HepG2 (cell line): ENCODE measurements at regions not wholly inside any gene's neighbourhood (a gene's known extent, or its start where the extent isn't known, plus 50 kb on each side); places are given as distances from the start of the nearest gene placed in this dataset.

ENCODE experiments used
- ATAC-seq: fragments of 200-7000 bp; cut with Tn5 transposase; 3 replicates; pipeline ENCODE4 v1.9.1; 2020; ENCODE audit warnings: mild to moderate bottlenecking, moderate library complexity
- BruUV-seq: library from RNA; stranded (reverse); fragments of 400-500 nt; replicated peaks from 2 replicates; lab custom pipeline; 2021; lab: Mats Ljungman, UMichigan
- CTCF ChIA-PET: fragments of 300-600 bp; formaldehyde crosslinking; extraction: SDS; loops from one replicate; lab custom pipeline; 2021; ENCODE audit warnings: low total read pairs, inconsistent platforms, low intra/inter-chr PET ratio; lab: Yijun Ruan, JAX
- POLR2A ChIA-PET: fragments of 350-600 bp; sonication (Branson Sonifier 250); formaldehyde crosslinking; loops from one replicate; lab custom pipeline; 2020; ENCODE audit warnings: antibody characterized with exemption, inconsistent platforms; lab: Yijun Ruan, JAX
- DNase-seq: peaks from one replicate; pipeline ENCODE4 v3.0.0-alpha.2; 2015; ENCODE audit warnings: low spot score
- FAIRE-seq: peaks from 3 replicates; lab custom pipeline; 2011; peaks lifted over from hg19 to GRCh38; lab: Jason Lieb, UNC
- H2AFZ ChIP-seq: one replicate; pipeline ENCODE4 v1.6.1; 2011; ENCODE audit warnings: low read length, inconsistent platforms
- H3K27ac ChIP-seq: fragments of 300-600 bp; 3 replicates; pipeline ENCODE4 v1.8.0; 2011; ENCODE audit warnings: mixed run types, mild to moderate bottlenecking, mixed read lengths, low read length, inconsistent platforms; ENCODE audit not compliant: insufficient read depth; ENCODE audit errors: extremely low read length
- H3K27me3 ChIP-seq, 2 experiments: fragments of 200-600 bp in 1 of 2; 2 replicates in 1 of 2; 3 replicates in 1 of 2; pipeline versions ENCODE4 v1.6.0 to v1.8.0; 2011; ENCODE audit warnings: low read length in 2 of 2, mild to moderate bottlenecking in 2 of 2, moderate library complexity in 2 of 2, inconsistent platforms in 1 of 2; ENCODE audit not compliant: insufficient read depth in 2 of 2, control insufficient read depth in 1 of 2
- H3K36me3 ChIP-seq, 2 experiments: fragments of 200-600 bp in 1 of 2; replicated peaks in 1 of 2; 2 replicates in 1 of 2; 3 replicates in 1 of 2; pipeline versions ENCODE4 v1.5.1 to v1.8.0; 2011; ENCODE audit warnings: low read length in 2 of 2, inconsistent platforms in 1 of 2; ENCODE audit not compliant: insufficient read depth in 2 of 2, control insufficient read depth in 1 of 2
- H3K4me1 ChIP-seq: 2 replicates; pipeline ENCODE4 v1.5.1; 2012; ENCODE audit warnings: low read length, inconsistent platforms; ENCODE audit not compliant: insufficient read depth
- H3K4me2 ChIP-seq: 2 replicates; pipeline ENCODE4 v1.6.0; 2011; ENCODE audit warnings: low read depth, low read length, inconsistent platforms
- H3K4me3 ChIP-seq, 3 experiments: fragments of 200-600 bp in 1 of 3; sonication (generic), shearing (Covaris generic) in 1 of 3; replicated peaks in 1 of 3; 2 replicates each; pipeline ENCODE4 v1.5.1; 2011 to 2016; ENCODE audit warnings: low read length in 3 of 3, inconsistent platforms in 2 of 3, low read depth in 2 of 3, mild to moderate bottlenecking in 2 of 3, control low read depth in 1 of 3, mixed read lengths in 1 of 3; ENCODE audit not compliant: insufficient read depth in 1 of 3
- H3K79me2 ChIP-seq: one replicate; pipeline ENCODE4 v1.6.1; 2011; ENCODE audit warnings: low read length, inconsistent platforms; ENCODE audit not compliant: insufficient read depth
- H3K9ac ChIP-seq: 2 replicates; pipeline ENCODE4 v1.6.0; 2011; ENCODE audit warnings: mild to moderate bottlenecking, low read depth, low read length, inconsistent platforms; ENCODE audit not compliant: insufficient read depth
- H3K9me3 ChIP-seq: 2 replicates; pipeline ENCODE4 v1.5.1; 2012; ENCODE audit warnings: mild to moderate bottlenecking, low read length
- H4K20me1 ChIP-seq: 2 replicates; pipeline ENCODE4 v1.6.0; 2011; ENCODE audit warnings: inconsistent platforms, mild to moderate bottlenecking, low read length, moderate library complexity; ENCODE audit not compliant: insufficient read depth
- ATF1 ChIP-seq: IDR thresholded peaks from 2 replicates; pipeline ENCODE4 v1.6.1; 2016; ENCODE audit warnings: mild to moderate bottlenecking, control low read depth
- BHLHE40 ChIP-seq: IDR thresholded peaks from 2 replicates; pipeline ENCODE4 v1.6.1; 2011; ENCODE audit warnings: low read length, improper control_type of control experiment
- DZIP1 ChIP-seq: sonication (generic); formaldehyde crosslinking; IDR thresholded peaks from 2 replicates; pipeline ENCODE4 v1.5.0; 2020; ENCODE audit warnings: mild to moderate bottlenecking, missing genetic modification reagents
- GTF2F1 ChIP-seq: fragments of 150-350 bp; IDR thresholded peaks from 2 replicates; pipeline ENCODE4 v1.6.1; 2014; ENCODE audit warnings: low read length
- HMG20B ChIP-seq: conservative IDR thresholded peaks from 2 replicates; pipeline ENCODE4 v1.6.1; 2016; ENCODE audit warnings: missing genetic modification reagents, missing compliant biosample characterization
- RAD21 ChIP-seq: fragments of 450-650 bp; formaldehyde crosslinking; IDR thresholded peaks from 2 replicates; pipeline ENCODE4 v1.5.0; 2020; ENCODE audit warnings: mild to moderate bottlenecking
- RFX1 ChIP-seq: fragments of 450-650 bp; IDR thresholded peaks from 2 replicates; pipeline ENCODE4 v1.6.1; 2017
- SMARCC2 ChIP-seq: fragments of 450-650 bp; IDR thresholded peaks from 2 replicates; pipeline ENCODE4 v1.6.1; 2017; ENCODE audit warnings: antibody characterized with exemption, mild to moderate bottlenecking
- SOX13 ChIP-seq, 3 experiments: fragments of 450-650 bp in 1 of 3; sonication (generic) in 1 of 3; formaldehyde crosslinking in 1 of 3; IDR thresholded peaks in 2 of 3; conservative IDR thresholded peaks in 1 of 3; 2 replicates each; pipeline versions ENCODE4 v1.5.0 to v1.6.1; 2016 to 2020; ENCODE audit warnings: antibody characterized with exemption in 1 of 3, mild to moderate bottlenecking in 1 of 3, missing compliant biosample characterization in 1 of 3, missing genetic modification reagents in 1 of 3, moderate library complexity in 1 of 3
- ZBTB25 ChIP-seq: IDR thresholded peaks from 2 replicates; pipeline ENCODE4 v1.6.1; 2018; ENCODE audit warnings: missing genetic modification reagents
- ZNF234 ChIP-seq: sonication (generic); formaldehyde crosslinking; conservative IDR thresholded peaks from 2 replicates; pipeline ENCODE4 v1.5.1; 2020; ENCODE audit warnings: mild to moderate bottlenecking, missing genetic modification reagents
- WGBS: methylation state at CpG from one replicate; pipeline ENCODE4 v1.1.6; 2017; ENCODE audit warnings: low lambda C conversion rate; 5-methylcytosine and 5-hydroxymethylcytosine counted together
- in situ Hi-C: cut with HindIII; loops from 2 replicates; pipeline ENCODE4 v1.10.0; 2017; ENCODE audit warnings: low pct_unique_long_range_greater_than_20kb; ENCODE audit not compliant: extremely low pct_ligation_motif_present
- intact Hi-C: fragments of 100-400 bp; cut with micrococcal nuclease; formaldehyde crosslinking; loops from one replicate; pipeline ENCODE4 v1.10.0; 2022; ENCODE audit not compliant: unreplicated experiment
- TF ChIP-seq, protein P1 (sequence below): sonication (generic); formaldehyde crosslinking; IDR thresholded peaks from 2 replicates; pipeline ENCODE4 v1.5.0; 2020; ENCODE audit warnings: mild to moderate bottlenecking, missing genetic modification reagents, borderline replicate concordance
- TF ChIP-seq, protein P2 (sequence below): sonication (generic); formaldehyde crosslinking; IDR thresholded peaks from 2 replicates; pipeline ENCODE4 v1.4.0; 2020; ENCODE audit warnings: missing genetic modification reagents
- TF ChIP-seq, protein P3 (sequence below): sonication (generic); formaldehyde crosslinking; IDR thresholded peaks from 2 replicates; pipeline ENCODE4 v1.5.0; 2020; ENCODE audit warnings: mild to moderate bottlenecking, low read depth, missing genetic modification reagents, borderline replicate concordance

- TF ChIP-seq, protein P1, sequence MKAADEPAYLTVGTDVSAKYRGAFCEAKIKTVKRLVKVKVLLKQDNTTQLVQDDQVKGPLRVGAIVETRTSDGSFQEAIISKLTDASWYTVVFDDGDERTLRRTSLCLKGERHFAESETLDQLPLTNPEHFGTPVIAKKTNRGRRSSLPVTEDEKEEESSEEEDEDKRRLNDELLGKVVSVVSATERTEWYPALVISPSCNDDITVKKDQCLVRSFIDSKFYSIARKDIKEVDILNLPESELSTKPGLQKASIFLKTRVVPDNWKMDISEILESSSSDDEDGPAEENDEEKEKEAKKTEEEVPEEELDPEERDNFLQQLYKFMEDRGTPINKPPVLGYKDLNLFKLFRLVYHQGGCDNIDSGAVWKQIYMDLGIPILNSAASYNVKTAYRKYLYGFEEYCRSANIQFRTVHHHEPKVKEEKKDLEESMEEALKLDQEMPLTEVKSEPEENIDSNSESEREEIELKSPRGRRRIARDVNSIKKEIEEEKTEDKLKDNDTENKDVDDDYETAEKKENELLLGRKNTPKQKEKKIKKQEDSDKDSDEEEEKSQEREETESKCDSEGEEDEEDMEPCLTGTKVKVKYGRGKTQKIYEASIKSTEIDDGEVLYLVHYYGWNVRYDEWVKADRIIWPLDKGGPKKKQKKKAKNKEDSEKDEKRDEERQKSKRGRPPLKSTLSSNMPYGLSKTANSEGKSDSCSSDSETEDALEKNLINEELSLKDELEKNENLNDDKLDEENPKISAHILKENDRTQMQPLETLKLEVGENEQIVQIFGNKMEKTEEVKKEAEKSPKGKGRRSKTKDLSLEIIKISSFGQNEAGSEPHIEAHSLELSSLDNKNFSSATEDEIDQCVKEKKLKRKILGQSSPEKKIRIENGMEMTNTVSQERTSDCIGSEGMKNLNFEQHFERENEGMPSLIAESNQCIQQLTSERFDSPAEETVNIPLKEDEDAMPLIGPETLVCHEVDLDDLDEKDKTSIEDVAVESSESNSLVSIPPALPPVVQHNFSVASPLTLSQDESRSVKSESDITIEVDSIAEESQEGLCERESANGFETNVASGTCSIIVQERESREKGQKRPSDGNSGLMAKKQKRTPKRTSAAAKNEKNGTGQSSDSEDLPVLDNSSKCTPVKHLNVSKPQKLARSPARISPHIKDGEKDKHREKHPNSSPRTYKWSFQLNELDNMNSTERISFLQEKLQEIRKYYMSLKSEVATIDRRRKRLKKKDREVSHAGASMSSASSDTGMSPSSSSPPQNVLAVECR = no peak
- TF ChIP-seq SOX13 (IDR thresholded peaks at IDR 0.05) (no peak), SOX13 (CRISPR knock-in tag; conservative IDR thresholded peaks at IDR 0.05 in 1 of 2, IDR thresholded peaks at IDR 0.05 in 1 of 2) (no peak), RFX1 (no peak), SMARCC2 (no peak)
- TF ChIP-seq, protein P2, sequence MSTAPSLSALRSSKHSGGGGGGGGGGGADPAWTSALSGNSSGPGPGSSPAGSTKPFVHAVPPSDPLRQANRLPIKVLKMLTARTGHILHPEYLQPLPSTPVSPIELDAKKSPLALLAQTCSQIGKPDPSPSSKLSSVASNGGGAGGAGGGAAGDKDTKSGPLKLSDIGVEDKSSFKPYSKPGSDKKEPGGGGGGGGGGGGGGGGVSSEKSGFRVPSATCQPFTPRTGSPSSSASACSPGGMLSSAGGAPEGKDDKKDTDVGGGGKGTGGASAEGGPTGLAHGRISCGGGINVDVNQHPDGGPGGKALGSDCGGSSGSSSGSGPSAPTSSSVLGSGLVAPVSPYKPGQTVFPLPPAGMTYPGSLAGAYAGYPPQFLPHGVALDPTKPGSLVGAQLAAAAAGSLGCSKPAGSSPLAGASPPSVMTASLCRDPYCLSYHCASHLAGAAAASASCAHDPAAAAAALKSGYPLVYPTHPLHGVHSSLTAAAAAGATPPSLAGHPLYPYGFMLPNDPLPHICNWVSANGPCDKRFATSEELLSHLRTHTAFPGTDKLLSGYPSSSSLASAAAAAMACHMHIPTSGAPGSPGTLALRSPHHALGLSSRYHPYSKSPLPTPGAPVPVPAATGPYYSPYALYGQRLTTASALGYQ (CRISPR knock-in tag) = no peak
Observed at GRCh38 chr13:39881887-39882286, 226.4 kb downstream of the COG6 start (continued).

DNA sequence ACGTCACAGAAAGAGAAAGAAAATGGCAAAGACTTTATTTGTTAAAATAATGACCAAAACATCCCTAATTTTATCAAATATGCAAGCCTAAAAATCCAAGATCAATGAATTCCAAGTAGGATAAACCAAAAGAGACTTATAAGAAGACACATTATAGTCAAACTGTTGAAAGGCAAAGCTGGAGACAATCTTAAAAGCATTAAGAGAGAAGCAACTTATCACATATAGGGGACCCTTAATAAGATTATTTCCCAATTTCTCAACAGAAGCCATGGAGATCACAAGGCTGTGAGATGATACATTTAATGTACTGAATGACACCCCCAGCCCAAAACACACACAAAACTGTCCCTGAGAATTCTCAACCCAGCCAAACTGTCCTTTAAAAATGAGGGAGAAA, 228.7 kb downstream of the COG6 start:
- POLR2A ChIA-PET = no interaction called here
- H3K4me1 ChIP-seq = no peaks in the 10 kb centered on the region
- WGBS = 0% methylated on average over 1 of the region's 1 CpG
- TF ChIP-seq HMG20B (CRISPR knock-in tag) (no peak), RAD21 (CRISPR knock-in tag) (no peak), ATF1 (no peak), ZBTB25 (CRISPR knock-in tag) (no peak), ZNF234 (CRISPR knock-in tag) (no peak), BHLHE40 (no peak), DZIP1 (CRISPR knock-in tag) (no peak), GTF2F1 (no peak)
- TF ChIP-seq, protein P3, sequence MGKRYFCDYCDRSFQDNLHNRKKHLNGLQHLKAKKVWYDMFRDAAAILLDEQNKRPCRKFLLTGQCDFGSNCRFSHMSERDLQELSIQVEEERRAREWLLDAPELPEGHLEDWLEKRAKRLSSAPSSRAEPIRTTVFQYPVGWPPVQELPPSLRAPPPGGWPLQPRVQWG (CRISPR knock-in tag) = no peak

More for the DNA sequence above, 228.7 kb downstream of the COG6 start:
- Histone ChIP-seq H3K27ac (no peak overlapping the region), H2AFZ (no peak overlapping the region), H3K79me2 (no peaks in the 10 kb centered on the region), H3K4me2 (no peak overlapping the region), H3K4me3 (no peak overlapping the region), H3K36me3 (no peaks in the 10 kb centered on the region), H3K9ac (no peak overlapping the region), H3K9me3 (peaks cover 15% of the 10 kb centered on the region; the same call in 1 of the 2 replicates), H4K20me1 (no peaks in the 10 kb centered on the region), H3K27me3 (no peaks in the 10 kb centered on the region)
- intact Hi-C loops = no loop called here
- no peak for DNase-seq
- no TSS peak for BruUV-seq
- ATAC-seq = no peak
- CTCF ChIA-PET = no interaction called here
- no peak for FAIRE-seq
- in situ Hi-C loops = no loop called here
